ENCODE measurements at regions not wholly inside any gene's neighbourhood (a gene's known extent, or its start where the extent isn't known, plus 50 kb on each side); places are given as distances from the start of the nearest gene placed in this dataset.

- no peak for DNase-seq
- intact Hi-C loops (cut with DNase I, micrococcal nuclease) = no loop called here
- no peak for TF ChIP-seq CTCF (IDR thresholded peaks at IDR 0.05)
- Histone ChIP-seq H3K9me3 (no peaks in the 10 kb centered on the region), H3K4me3 (no peak overlapping the region), H3K4me1 (ENCODE audit: low read depth) (no peaks in the 10 kb centered on the region), H3K36me3 (ENCODE audit: low read depth) (no peaks in the 10 kb centered on the region)
- ATAC-seq = no peak
Measured at GRCh38 chr12:58359084-58359483, 417.7 kb downstream of the ATP23 start.

GRCh38 chr12:58361056-58361455 is 419.7 kb downstream of the ATP23 start:
- intact Hi-C loops (cut with DNase I, micrococcal nuclease) = no loop called here
- H3K4me1 ChIP-seq (ENCODE audit: low read depth) = no peaks in the 10 kb centered on the region
- H3K36me3 ChIP-seq (ENCODE audit: low read depth) = no peaks in the 10 kb centered on the region
- H3K4me3 ChIP-seq = no peak overlapping the region
- no peaks in the 10 kb centered on the region for H3K9me3 ChIP-seq
- DNase-seq (no peak), ATAC-seq (no peak)
- TF ChIP-seq CTCF (IDR thresholded peaks at IDR 0.05) = no peak

GRCh38 chr12:58363971-58364370 is 422.6 kb downstream of the ATP23 start:
- DNase-seq (no peak), ATAC-seq (no peak)
- Histone ChIP-seq H3K9me3 (no peaks in the 10 kb centered on the region), H3K4me3 (no peak overlapping the region), H3K36me3 (ENCODE audit: low read depth) (no peaks in the 10 kb centered on the region), H3K4me1 (ENCODE audit: low read depth) (no peaks in the 10 kb centered on the region)
- no peak for TF ChIP-seq CTCF (IDR thresholded peaks at IDR 0.05)
- intact Hi-C loops (cut with DNase I, micrococcal nuclease) = no loop called here

- H3K4me3 ChIP-seq = no peak overlapping the region
- H3K36me3 ChIP-seq (ENCODE audit: low read depth) = no peaks in the 10 kb centered on the region
- peak; percentile 48 for ATAC-seq
- no peak for DNase-seq
- TF ChIP-seq CTCF (IDR thresholded peaks at IDR 0.05) = no peak
- H3K4me1 ChIP-seq (ENCODE audit: low read depth) = no peaks in the 10 kb centered on the region
- no peaks in the 10 kb centered on the region for H3K9me3 ChIP-seq
- intact Hi-C loops (cut with DNase I, micrococcal nuclease) = no loop called here
Measured at GRCh38 chr12:58364389-58365086, 423.2 kb downstream of the ATP23 start.

GRCh38 chr12:58365087-58365390 is 423.7 kb downstream of the ATP23 start:
- H3K36me3 ChIP-seq (ENCODE audit: low read depth) = no peaks in the 10 kb centered on the region
- no peak for TF ChIP-seq CTCF (IDR thresholded peaks at IDR 0.05)
- no peaks in the 10 kb centered on the region for H3K9me3 ChIP-seq
- intact Hi-C loops (cut with DNase I, micrococcal nuclease) = no loop called here
- H3K4me3 ChIP-seq = no peak overlapping the region
- ATAC-seq (no peak), DNase-seq (no peak)
- H3K4me1 ChIP-seq (ENCODE audit: low read depth) = no peaks in the 10 kb centered on the region

GRCh38 chr12:58367041-58367440 is 425.7 kb downstream of the ATP23 start:
- ATAC-seq (no peak), DNase-seq (no peak)
- no peaks in the 10 kb centered on the region for H3K9me3 ChIP-seq
- intact Hi-C loops (cut with DNase I, micrococcal nuclease) = no loop called here
- no peaks in the 10 kb centered on the region for H3K4me1 ChIP-seq (ENCODE audit: low read depth)
- H3K36me3 ChIP-seq (ENCODE audit: low read depth) = no peaks in the 10 kb centered on the region
- no peak for TF ChIP-seq CTCF (IDR thresholded peaks at IDR 0.05)
- no peak overlapping the region for H3K4me3 ChIP-seq
